ENCODE measurements at regions not wholly inside any gene's neighbourhood (a gene's known extent, or its start where the extent isn't known, plus 50 kb on each side); places are given as distances from the start of the nearest gene placed in this dataset.
A peak's percentile ranks its signal among the peaks of the same experiment; 100 is the strongest.
"Not testable (repeated sequence)": the region's sequence is repeated elsewhere in the genome, so short reads cannot be mapped to it uniquely, and the experiment has no call there.

- DNase-seq = no peak
These were observed 53.4 kb downstream of the HES1 start for GRCh38 chr3:194189243-194189791.

- not testable (repeated sequence) for DNase-seq
These were observed 55.9 kb downstream of the HES1 start for GRCh38 chr3:194191850-194192249.

GRCh38 chr3:194194051-194194756 lies 58.3 kb downstream of the HES1 start:
- no peak for DNase-seq

- no peak for DNase-seq
These were observed 58.8 kb downstream of the HES1 start for GRCh38 chr3:194194757-194195085.

- DNase-seq = no peak
These were observed 59.7 kb downstream of the HES1 start for GRCh38 chr3:194195611-194196010.

- DNase-seq = no peak
These were observed 60.9 kb downstream of the HES1 start for GRCh38 chr3:194196876-194197275.

GRCh38 chr3:194197396-194197960 lies 61.5 kb downstream of the HES1 start:
- DNase-seq = no peak

GRCh38 chr3:194197981-194198695 lies 62.2 kb downstream of the HES1 start:
- DNase-seq = peak in 1 of 3 experiments; percentile 32

GRCh38 chr3:194198938-194199337 lies 63.0 kb downstream of the HES1 start:
- DNase-seq = no peak

- no peak for DNase-seq
These were observed 64.6 kb downstream of the HES1 start for GRCh38 chr3:194200422-194201081.

- no peak for DNase-seq
These were observed 66.2 kb downstream of the HES1 start for GRCh38 chr3:194201953-194202666.

- peak in 2 of 3 experiments; percentile 79 to 81 for DNase-seq
These were observed 67.6 kb downstream of the HES1 start for GRCh38 chr3:194203482-194204041.

- DNase-seq = peak; percentile 37 to 84 (median 84)
These were observed 68.4 kb downstream of the HES1 start for GRCh38 chr3:194204042-194204987.

- peak; percentile 85 to 98 (median 95) for DNase-seq
These were observed 69.8 kb downstream of the HES1 start for GRCh38 chr3:194205675-194206133.

- peak in 2 of 3 experiments; percentile 66 to 82 for DNase-seq
These were observed 70.4 kb downstream of the HES1 start for GRCh38 chr3:194206320-194206719.

- peak; percentile 20 to 79 (median 57) for DNase-seq
These were observed 72.8 kb downstream of the HES1 start for GRCh38 chr3:194208709-194209108.

GRCh38 chr3:194212161-194212844 lies 76.4 kb downstream of the HES1 start:
- DNase-seq = peak in 2 of 3 experiments; percentile 27 to 60

- peak in 2 of 3 experiments; percentile 63 to 85 for DNase-seq
These were observed 76.9 kb downstream of the HES1 start for GRCh38 chr3:194212845-194213331.

GRCh38 chr3:194215392-194215791 lies 79.4 kb downstream of the HES1 start:
- DNase-seq = no peak

Measured in NCI-H1417 (cell line).